NCI-H2196 treated with DMSO at 0.1 percent for 48 hours (cell line): ENCODE measurements at regions not wholly inside any gene's neighbourhood (a gene's known extent, or its start where the extent isn't known, plus 50 kb on each side); places are given as distances from the start of the nearest gene placed in this dataset.
"Not testable (repeated sequence)": the region's sequence is repeated elsewhere in the genome, so short reads cannot be mapped to it uniquely, and the experiment has no call there.

Experiments
- DNase-seq: peaks from one replicate; lab custom pipeline; 2025; ENCODE audit not compliant: unreplicated experiment; lab: John Stamatoyannopoulos, UW

DNA sequence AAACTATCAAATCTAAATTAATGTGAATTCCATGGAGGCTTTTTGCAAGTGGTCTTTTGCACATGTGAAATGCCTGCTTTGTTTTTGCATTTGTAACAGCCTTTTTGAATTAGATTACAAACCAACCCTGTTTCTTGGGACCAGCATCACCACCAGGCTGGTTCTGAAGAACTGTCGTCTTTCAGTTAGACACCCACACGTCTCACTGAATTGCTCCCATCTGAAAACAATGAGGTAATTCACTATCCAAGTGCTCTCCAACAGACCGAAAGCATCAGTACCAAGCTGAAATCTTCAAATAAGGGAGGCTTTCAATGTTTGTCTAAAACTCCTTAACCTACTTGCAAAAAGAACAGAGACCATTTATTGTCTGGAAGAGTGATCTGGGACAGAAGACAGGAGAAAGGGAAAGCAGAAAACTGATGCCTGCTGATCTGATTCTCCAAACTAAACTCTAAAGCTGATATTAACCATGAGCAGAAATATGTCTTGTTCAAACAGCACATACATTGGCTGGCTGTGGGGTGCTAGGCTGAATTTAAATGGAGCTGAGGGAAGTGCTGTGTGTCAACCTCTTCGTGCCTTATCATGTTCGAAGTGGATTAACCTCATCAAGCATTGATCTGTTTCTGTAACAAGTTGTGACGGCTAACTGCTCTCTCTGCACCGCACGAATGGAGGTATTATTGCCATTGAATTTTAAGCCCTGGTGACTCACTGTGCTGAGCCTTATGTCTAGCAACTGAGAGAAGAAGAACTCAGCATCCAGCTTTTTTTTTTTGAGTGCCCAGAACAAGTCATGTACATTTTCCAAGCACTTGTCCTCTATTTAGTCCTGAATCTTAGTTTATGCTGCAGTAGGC is 213.7 kb upstream of the P2RY1 start:
- DNase-seq: no peak

DNA sequence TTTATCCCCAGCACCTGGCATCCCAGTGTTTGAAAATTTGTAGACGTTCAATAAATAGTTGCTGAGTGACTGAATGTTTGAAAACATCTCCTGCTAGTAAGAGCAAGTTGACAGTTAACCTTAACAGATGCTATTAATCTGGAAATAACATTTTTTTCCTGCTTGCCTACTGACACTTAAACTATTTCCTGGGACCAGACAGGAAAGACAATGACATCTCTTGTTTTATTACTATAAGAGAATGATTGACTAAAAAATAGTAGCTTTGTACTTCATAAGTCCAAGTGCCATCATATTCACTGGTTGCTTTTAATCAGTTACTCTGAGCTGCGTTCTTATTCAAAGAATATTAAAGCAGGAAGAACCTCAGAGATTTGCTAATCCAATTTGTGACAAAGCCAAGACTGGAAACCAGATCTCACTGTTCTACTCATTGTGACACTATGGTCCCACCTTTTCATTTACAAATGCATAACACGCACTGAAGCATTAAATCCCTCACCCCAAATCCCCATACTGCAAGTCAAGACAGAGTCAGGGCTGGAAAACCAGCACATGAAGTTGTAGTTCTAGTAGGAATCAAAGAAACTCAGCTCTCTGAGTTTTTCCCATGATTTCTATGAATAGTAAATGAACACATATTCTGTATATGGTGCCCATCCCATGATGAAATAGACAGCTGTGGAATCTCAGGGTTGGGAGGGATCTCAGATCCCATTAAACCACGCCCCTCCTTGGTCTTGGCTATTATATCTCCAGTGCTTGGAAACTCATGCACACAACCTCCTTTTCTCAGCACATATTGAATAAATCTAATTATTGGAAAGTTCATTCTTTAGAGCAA is 212.7 kb upstream of the P2RY1 start:
- no peak for DNase-seq

DNA sequence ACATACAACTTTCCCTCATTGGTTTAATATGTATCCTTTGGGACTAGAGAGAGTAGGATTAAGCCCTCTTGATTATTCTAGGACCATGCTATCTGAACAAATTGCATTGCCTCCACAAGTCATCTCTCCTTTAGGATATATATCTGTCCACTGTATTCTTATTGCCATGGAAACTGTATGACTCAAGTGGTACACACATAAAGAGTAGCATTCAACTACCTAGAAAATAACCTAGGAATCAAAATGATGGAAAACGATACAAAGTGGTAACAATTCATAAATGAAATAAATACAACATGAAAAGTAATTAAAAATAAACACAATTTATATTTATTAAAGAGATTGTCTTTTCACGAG is 212.1 kb upstream of the P2RY1 start:
- no peak for DNase-seq

DNA sequence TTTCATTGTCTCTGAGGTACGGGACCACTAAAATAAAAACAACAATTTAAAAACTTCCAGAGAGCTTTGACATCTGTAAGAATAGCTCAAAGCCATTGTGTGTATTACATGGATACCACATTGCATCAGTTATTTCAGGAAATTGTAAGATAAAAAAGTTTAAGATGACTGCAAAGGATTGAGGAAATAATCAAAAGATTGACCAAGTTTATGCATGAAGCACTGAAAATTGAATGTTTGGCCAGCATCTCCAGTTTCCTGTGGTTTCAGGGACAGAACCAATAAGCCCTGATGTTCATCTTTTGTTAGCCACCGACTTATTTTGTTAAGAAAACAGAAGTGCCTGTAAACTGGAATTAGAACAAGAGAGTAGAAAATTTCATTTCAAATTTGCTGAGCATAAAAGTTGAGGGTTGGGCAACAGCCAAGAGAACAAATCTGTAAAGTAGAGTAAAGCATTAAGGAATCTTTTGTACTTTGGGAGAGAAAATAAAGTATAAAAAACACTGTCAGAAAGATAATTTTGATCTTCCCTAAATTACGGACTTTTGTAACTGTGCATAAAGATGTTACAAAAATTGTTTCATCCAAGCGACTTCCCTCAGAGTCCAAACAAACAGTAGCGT is 211.5 kb upstream of the P2RY1 start:
- no peak for DNase-seq

DNA sequence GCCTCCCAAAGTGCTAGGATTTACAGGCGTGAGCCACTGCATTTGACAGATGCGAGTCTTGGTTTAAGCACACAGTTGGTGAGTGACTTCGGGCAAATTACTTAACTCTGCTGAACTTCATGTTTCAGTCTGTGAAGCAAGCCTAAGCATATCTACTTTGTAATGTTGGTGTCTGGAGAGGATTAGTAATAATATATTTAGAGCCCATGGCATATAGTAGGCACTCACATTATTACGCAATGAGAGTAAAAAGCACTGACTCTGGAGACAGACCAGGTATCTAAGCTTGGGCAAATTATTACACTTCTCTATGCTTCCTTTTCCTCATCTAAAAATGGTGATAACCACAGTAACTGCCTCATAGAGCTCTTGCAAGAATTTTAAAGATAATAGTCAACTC is 208.7 kb upstream of the P2RY1 start:
- DNase-seq: no peak

DNA sequence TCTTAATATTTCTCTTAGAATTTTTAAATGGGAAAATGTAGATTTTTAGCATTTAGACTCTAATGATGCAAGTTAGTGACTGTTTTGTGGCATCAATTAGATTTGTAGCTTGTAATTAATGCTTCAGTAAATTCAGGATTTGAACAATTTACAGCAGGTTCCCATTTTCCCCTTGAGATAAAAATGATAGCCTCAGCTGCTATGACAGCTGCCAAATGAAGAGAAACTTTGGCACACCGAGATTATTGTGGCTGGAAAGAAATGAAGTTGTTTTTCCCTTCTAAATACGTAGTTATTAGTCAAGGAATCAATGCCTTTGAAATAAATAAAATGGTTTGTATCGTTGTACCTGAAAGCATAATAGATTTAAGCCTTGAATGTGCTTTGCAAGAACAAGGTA is 206.4 kb upstream of the P2RY1 start:
- DNase-seq: no peak

DNA sequence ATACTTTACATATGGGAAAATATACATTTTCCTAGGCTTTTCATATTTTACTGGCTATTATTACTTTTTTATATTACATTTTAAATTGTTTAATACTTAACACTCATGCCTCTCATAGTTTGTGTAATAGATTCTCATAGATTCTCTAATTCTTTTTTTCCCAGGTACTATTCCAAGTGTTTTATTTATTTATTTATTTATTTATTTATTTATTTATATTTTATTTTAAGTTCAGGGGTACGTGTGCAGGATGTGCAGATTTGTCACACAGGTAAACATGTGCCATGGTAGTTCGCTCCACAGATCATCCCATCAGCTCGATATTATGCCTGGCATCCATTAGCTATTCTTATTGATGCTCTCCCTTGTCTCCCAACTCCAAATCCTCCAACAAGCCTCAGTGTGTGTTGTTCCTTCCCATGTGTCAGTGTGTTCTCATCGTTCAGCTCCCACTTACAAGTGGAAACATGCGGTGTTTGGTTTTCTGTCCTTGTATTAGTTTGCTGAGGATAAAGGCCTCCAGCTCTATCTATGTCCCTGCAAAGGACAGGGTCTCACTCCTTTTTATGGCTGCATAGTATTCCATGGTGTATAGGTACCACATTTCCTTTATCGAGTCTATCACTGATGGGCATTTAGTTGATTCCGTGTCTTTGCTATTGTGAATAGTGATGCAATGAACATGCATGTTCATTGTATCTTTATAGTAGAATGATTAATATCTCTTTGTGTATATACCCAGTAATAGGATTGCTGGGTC is 205.4 kb upstream of the P2RY1 start:
- no peak for DNase-seq

DNA sequence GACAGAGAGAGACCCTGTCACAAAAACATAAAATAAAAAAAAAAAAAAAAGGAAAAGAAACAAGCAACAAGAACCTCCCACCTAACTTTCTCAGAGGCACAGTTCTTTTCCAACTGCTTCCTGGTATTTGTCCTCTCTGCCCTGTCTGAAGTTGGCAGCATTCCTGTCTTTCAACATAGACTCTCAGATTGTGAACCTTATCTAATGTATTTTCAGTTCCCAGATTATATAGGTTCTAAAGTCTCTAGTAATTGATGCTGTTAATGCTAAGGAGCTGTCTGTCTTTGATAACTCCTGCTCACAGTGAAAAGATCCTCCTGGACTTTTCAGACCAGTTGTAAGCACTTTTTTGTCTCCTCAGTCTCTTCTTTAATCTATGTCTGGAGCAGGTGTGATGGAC is 199.5 kb upstream of the P2RY1 start:
- no peak for DNase-seq

DNA sequence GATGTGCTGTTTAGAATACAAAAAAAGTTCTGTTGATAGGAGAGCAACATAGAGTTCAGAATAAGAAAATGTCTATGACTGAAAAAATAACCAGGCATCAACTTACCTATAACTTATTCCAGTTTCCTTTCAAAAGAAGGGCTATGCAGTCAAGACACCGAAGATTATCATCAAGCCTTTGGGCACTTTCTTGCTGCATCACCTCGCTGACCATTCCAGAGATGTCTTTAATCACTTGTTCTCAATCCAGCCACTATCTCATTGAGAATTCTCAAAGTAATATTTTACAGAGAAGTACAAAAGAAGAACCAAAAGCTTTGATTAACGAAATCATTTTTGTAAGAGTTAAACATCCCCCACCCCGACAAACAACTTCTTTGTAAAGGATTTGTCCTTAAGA is 198.3 kb upstream of the P2RY1 start:
- DNase-seq: no peak

DNA sequence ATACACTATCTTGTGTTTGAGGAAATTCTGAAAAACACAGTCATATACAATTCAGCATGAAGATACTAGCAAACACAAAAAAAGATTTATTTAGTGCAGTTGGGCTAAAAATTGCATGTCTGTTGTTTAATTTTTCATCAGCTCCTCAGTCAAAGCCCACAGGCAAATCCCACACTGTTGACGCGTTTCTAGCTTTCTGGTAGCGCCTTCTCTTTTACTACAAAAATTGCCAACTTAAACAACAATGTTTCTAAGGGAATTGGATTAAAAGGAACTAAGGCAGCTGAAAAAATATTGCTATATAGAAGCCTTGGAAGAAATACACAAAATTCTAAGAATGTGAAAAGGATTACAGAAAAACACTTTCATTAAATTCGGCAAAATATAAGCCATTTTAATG is 196.7 kb upstream of the P2RY1 start:
- DNase-seq: no peak

DNA sequence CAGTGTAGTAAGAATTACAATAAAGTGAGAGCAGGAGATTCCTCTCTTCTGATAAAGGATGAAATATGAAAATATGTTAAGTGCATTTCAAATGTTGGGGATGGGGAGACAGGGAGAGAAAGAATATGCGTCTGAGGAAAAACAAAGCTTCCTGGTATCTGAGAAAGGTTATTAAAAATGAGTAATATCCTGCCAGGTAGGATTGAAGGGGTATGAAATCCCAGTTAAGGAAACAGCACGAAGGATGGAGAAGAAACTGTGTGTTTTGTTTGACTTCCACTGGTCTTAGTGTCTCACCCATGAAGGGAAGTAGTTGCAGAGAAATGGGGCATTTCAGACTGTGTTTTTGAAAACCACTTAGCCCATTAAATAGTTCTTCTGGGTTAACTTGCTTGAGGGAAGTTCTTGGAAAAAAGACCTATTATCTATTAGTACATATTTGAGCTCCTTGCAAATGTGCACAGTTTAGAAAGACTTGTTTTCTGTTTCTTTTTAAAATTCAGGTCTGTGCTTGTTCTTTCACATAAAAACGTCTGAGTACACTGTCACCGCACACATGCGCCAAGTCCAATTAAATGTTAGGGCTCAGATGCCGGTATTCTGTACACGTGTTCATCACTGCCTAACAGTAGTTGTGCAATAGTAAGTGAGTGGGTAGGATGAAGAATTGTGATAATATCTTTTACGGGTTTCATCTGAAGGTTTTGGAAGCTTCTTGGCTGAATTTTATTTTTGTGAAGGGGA is 196.1 kb upstream of the P2RY1 start:
- DNase-seq: no peak

DNA sequence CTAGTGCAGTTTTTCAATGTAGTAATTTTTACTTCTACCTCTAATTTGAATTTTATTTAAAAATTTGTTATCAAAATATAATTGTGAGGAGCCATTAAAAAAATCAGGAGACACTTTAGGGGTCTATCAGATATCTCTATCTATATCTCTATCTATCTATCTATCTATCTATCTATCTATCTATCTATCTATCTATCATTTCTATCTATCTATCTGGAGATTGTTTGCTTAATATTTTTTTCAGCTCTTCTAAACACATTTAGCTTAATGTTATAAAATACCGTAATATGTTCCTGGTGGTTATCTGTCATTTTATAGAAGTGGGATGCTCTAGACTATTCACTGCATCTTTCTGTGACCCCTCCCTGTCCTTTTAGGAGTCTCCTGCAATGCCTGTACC is 193.7 kb upstream of the P2RY1 start:
- no peak for DNase-seq

DNA sequence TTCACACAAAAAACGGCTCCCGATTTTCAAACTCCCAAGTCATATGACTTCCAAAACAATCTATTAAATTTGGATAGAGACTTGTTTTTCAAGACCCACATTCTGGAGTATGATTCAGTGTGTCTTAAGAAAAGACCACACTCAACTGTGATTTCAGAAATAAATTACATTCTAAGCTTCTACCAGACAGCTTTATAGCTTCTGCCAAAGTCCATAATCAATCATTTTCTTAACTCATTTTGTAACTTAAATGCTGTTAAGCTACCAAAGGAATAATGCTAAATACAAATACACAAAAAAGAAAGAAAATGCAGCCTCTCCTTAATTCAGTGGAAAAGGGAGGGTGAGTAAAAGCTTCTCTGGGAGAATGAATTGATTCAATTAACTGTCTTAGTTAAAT is 192.3 kb upstream of the P2RY1 start:
- DNase-seq: no peak

DNA sequence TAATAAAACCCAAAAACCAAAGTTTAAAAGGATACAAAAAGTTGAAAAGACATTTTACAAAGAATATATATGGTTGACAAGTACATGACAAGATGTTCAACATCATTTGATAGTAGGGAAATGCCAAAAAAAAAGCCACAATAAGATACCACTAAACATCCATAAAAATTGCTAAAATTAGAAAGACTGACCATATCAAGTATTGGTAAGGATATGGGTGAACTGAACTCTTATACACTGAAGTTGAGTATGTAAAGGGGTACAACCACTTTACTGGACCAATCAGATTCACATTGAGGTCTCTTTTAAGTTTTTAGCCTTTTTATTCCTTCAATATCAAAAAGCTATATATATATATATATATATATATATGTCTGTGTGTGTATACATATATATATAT is 190.5 kb upstream of the P2RY1 start:
- no peak for DNase-seq

DNA sequence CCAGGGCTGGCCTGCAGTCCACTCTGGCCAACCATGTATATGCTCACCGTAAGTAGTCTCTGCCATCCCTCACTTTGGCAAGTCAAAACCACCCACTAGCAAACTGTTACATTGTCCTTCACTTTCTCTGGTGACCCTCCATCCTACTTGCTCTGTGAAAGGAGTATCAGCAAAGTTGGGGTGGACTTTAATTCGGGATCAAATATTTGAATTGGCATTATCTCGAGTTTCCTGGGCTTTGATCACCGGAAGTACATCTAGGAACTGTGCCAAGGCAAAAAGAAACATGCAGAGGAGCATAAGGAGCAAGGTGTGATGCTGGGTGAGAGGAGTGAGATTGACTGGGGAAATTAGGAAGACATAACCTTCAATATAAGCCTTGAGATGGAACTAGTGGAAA is 188.9 kb upstream of the P2RY1 start:
- no peak for DNase-seq

DNA sequence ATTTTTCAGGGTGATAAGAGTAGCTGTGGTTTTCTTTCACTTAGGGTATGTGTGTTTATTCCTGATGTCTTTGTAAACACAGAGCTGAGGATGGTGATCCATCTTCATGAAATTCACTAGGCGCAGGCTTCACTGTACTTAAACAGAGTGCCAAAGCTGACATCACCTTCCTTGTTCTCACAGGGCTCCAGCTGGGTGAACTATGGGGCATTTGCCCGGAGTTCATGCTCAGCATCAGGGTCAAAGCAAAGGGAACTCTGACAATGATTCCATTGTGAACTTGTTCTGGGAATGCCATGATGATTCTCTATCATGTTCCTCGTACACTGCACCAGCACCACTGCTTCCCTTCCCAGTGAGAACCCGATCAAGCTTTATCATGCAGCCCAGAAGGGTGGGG is 184.8 kb upstream of the P2RY1 start:
- no peak for DNase-seq

DNA sequence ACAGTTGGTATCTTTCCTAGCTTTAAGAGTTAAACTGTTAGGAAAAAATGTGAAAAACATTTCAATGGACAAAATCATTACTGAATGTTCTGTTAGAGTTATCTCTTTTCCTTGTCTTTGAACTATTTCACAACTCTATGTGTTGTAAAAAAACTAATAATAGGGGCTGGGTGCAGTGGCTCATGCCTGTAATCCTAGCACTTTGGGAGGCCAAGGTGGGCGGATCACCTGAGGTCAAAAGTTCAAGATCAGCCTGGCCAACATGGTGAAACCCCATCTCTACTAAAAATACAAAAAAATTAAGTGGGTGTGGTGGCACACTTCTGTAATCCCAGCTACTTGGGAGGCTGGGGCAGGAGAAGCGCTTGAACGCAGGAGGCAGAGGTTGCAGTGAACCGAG is 184.0 kb upstream of the P2RY1 start:
- not testable (repeated sequence) for DNase-seq

DNA sequence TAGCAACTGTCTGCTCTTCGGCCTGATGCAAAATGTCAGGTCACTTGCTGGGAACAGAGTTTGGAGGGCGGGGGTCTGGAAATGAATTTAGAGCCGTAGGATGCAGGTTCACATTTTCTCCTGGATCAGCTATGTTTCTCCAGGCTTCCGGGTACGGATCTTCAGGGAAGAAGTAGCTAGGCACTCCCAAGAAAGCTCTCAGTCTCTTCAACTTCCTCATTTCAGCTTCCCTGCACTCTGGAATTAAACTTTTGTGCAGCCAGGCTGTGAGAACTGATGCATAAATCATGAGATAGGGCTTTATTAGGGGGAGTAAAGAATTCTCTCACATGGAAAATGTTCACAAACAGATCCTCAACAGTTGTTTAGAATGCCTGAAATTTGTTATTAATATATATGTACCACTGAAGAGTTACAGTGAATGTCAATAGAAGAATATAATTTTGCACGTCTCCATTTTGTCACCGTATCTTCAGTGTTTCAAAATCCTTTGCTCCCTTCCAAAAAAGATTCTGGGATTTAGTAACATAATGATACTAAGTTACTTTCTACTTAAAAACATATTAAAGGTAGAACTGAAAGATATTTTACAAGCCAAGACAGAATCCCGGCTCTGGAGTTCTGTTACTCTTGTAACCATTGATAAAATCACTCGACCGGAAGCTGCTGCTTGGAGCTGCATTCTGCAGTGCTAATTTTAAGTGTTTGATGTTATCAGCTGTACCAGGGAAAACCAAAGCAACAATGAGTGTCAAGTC is 178.5 kb upstream of the P2RY1 start:
- DNase-seq: no peak

DNA sequence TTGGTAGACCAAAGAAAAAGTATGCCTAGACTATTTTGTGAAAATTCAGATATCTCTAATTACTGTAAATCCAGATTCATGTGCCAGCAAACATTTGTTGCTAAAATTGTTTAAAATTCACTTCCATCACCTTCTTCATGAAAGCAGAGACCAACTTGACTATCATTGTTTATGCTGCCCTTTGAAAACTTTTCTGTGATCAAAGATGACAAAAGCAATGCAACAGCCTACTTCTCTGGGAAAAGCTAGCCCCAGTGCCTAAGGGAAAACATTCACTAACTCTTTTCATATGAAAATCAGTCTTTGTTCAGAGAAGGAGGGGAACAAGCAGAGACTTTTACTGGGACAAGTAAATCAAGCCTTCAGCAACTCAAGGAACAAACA is 178.0 kb upstream of the P2RY1 start:
- no peak for DNase-seq
